Ramos (cell line): ENCODE measurements at regions not wholly inside any gene's neighbourhood (a gene's known extent, or its start where the extent isn't known, plus 50 kb on each side); places are given as distances from the start of the nearest gene placed in this dataset.
"Not testable (repeated sequence)": the region's sequence is repeated elsewhere in the genome, so short reads cannot be mapped to it uniquely, and the experiment has no call there.

Experiments
- in situ Hi-C: fragments of 300-500 bp; cut with MboI; formaldehyde crosslinking; loops from one replicate; pipeline ENCODE4 v1.14.3; 2022; ENCODE audit warnings: low sequenced_read_pairs; ENCODE audit not compliant: unreplicated experiment

DNA sequence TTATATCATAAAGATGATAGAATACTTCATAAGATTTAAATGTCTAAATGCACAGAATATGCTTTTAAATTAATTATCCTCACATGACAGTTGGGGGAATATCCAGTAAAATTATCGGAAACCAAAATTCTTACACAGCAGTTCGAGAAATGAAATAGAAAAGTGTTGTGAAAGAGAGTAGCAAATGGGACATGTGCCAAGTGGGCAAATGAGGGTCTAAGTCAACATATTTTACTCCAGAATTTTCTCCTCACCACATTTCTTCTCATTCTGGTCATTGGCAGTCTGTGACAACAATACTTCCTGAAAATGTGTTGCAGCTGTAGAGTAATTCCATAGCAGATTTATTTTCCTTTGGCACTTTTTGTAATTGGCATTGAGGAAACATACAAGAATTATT, 945.2 kb upstream of the ADAMTS5 start:
- in situ Hi-C loops = not testable (repeated sequence)

DNA sequence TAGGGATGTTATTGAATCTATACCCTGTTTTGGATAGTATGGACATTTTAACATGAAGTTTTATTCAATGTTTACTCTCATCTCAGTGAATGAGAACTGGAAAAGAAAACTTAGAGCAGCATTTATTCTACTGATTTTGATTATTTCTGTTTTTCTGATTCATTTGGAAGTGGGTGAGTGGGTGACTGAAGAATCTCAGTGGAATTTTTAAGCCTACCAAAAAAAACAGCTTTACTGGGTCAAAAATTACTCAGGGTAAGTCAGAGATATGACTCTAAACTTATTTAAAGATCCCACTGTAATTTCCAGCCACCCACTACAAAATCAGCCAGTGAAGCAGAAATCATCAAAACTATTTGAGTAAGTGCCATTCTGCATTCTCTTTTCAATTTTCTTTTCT, 942.6 kb upstream of the ADAMTS5 start:
- in situ Hi-C loops = not testable (repeated sequence)

DNA sequence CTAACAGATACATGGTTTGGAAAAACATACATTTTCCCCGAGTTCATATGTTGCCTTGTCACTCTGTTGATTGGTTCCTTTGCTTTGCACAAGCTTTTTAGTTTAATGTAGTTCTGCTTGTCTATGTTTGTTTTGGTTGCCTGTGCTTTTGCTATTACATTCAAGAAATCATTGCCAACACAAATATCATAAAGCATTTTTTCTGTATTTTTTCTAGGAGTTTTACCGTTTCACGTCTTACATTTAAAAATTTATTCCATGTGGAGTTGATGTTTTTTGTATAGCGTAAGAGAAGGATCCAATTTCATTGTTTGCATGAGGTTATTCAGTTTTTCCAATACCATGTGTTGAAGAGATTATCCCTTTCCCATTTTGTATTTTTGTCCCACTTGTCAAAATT, 941.9 kb upstream of the ADAMTS5 start:
- in situ Hi-C loops = not testable (repeated sequence)

DNA sequence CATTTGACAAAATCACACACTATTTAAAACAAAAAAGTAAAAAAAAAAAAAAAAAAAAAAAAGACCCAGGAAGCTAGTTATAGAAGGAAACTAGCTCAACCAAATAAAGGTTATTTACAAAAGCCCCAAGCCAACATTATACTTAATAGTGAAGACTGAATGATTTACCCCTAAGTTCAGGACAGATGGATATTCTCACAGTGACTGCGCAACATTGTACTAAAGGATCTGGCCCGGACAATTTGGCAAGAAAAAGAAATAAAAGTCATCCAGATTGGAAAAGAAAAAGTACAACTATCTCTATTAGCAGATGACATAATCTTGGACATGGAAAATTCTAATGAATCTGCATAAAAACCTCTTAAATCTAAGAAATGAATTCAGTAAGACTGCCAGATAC, 936.0 kb upstream of the ADAMTS5 start:
- in situ Hi-C loops = not testable (repeated sequence)

DNA sequence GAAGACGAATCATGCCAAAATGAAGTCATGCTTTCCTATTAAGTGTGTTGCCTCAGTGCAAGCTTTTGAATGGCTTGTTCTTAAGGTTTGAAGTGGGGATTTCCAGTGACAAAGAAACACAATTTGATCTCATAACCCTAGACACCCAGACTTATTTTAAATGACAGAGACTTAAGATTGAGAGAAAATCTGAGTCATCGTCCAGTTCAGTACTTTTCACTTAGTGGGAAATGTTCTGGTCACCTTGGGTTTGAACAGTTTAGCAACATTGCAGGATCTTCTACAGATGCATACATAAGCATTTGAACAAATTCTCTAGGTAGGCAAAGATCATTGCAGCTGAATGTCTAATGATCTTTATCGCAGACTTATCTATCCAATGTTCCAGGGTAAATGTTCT, 926.7 kb upstream of the ADAMTS5 start:
- in situ Hi-C loops = not testable (repeated sequence)

DNA sequence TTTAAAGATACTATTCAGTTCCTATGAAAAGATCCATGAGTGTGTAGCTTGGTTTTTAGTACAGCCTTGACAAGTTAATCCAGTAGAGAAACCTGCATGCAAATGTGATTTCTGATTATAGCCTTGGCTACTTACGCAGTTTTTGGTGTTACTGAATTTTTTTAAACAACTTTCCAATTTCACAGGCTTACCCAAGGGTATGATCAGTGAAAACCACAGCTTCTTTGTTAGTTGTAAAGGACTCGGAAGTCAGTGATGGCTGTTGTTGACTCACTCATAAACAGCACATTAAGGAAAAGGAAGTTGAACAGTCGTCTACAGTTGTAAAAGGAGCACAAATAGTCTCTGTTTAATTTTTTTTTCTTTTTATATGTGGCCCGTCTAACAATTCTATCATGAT, 924.6 kb upstream of the ADAMTS5 start:
- in situ Hi-C loops = not testable (repeated sequence)

DNA sequence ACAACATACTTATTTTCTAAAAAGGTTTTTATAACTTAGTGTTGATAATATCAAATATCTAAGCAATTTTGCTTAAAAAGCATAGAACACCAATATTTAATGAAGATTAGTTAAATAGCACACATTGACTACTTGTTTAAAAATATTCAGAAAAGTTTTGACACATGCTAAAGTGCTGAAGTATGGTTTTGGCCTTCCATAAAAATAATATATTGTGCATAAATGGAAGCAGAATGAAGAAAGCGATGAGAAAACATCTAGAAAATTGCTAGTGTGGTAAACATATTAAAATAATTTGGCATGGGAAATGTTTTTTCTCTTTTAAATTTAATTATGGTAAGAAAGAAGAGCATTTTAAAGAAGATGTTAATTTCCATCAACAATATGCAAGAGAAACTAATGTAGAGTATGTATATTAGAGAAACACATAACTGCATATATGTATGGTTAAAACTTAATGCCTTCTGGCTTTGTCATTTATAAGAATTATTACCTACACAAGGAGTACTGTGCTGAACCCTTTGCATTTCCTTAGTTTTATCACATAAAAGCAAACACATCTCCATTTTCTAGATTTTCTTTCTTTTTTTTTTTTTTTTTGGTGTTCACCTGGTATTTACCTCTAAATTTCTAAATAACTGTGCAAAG, 921.0 kb upstream of the ADAMTS5 start:
- in situ Hi-C loops = not testable (repeated sequence)

DNA sequence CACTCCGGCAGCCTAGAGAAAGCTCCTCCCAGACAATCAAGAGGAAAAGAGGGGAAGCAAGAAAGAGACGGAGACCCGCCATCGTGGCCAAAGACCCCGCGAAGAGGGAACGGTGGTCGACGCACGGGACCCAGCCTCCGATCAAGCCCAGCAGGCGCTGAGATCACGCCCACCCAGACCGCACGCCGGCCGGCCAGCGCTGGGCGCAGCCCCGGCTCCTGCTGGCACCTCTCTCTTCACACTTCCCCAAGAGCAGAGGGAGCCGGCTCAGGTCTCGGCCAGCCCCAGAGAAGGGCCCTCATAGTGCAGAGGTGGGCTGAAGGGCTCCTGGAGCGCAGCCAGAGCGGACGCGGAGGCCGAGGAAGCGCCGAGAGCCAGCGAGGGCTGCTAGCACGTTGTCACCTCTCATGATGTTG, 918.4 kb upstream of the ADAMTS5 start:
- in situ Hi-C loops = no loop called here

DNA sequence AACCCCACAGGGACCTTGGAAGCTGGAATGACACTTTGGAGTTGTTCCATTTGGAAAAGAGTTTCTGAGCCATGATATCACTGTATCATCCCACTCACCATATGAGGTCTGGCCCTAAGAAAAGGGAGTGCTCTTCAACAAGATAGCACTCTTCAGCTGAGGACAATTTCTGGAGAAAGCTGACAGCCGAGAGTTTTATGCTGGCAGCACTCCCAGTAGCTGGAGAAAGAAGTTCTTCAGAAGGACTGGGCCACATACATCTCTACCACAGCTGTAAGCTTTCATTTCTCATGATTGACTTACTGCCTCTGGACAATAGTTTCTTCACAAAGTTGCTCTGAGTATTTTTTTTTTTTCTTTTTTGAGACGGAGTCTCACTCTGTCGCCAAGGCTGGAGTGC, 914.4 kb upstream of the ADAMTS5 start:
- in situ Hi-C loops = not testable (repeated sequence)

DNA sequence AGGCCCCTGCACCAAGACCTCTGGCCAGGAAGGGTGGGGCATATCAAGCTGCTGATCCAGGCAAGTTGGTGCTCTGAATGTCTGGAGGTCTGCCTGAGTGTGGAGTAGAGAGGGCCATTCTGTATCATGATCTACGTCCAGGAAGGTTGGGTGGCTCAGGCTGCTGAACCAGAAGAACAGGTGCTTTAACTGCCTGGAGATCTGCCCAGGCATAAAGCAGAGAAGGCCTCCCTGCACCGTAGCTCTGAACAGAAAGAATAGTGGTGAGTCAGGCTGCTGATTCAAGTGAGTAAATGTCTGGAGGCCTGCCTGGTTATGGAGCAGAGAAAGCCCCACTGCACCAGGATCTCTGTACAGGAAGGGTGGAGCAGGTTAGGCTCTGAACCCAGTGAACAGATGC, 905.5 kb upstream of the ADAMTS5 start:
- in situ Hi-C loops = not testable (repeated sequence)

DNA sequence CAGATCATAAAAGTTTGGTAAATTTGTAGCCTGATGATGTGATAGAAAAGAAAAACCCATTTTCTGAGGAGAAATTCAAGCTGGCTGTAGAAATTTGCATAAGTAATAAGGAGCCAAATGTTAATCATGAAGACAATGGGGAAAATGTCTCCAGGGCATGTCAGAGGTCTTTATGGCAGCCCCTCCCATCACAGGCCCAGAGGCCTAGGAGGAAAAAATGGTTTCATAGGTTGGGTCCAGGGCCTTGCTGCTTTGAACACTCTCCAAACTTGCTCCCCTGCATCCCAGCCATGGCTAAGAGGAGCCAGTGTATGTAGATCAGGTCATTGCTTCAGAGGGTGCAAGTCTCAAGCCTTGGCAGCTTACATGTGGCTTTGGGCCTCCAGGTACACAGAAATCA, 903.9 kb upstream of the ADAMTS5 start:
- in situ Hi-C loops = not testable (repeated sequence)

DNA sequence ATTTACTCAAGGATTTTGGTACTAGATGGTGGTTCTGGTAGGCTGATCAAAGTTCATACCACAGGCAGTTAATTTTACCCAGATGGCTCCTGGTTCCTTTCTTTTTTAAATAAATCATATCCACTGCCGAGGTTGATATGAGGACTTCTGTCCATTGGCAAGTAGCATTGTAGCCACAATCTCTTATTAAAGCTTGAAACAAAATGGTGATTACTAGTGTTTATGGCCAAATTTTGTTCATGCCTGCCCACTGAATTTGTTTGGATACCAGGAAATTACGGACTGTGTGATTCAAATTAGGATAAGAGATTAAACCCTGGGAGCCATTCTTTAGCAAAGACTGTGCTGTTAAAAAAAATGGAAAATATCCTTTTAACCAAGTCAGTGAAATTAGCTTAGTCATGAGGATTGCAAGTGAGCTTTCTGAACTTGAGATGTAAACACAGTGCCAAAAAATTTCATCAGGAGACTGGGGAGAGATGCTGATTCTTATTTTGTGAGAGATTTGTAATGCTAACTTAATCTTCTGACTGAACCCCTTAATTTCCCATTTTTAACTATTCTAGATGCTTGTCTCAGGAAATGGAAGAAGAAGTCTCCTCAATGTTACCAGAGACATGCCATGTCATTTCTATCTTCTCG, 893.5 kb upstream of the ADAMTS5 start:
- in situ Hi-C loops = not testable (repeated sequence)

DNA sequence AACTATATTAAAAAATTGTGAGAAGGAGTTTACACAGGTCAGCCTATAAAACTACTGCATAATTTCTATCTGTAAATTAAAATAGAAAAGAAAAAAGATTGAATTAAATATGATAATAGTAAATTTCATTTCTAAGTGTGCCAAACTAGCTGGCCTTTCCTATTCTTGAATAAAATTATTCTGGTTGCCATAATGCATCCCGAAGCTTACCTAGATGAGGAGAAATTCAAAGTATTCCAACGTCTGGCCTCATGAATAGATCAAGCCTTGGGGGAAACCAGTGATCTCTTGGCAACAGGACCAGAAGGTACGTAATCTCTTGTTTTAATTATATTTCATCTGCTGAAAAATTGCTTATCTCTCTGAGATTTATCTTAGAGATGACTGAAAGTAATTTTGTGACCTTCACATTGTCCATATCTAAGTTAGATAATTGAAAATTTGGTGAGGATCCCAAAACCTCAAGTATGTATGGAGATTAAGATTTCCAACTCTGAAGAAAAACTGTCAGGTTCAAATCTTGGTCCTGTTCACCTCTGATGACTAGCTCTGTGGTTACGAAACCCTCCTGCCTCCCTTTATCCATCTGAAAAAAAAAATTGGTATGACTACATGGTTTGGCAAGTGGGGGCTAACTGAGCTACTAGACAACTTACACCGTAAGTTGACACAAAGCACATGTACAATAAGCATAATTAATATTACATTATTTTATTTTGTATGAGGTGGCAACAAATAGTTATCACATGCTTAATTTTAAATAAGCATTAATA, 891.4 kb upstream of the ADAMTS5 start:
- in situ Hi-C loops = not testable (repeated sequence)

DNA sequence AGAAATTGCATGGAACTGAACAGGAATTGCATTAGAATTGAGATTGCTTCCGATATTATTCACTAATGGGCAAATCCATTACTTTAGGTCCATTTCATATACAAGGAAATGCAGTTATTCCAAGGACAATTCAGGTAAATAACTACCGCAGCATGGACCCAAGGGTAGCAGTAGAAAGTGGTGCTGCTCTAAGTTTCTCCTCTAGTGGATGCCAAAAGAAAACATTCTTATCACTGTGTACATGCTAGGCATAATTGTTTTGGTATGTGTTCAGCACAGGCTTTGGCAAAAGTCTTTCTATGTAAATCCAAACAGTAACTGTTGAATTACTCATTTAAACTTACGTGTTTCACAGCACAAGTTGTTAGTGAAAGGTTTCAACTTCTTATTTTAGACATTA, 890.1 kb upstream of the ADAMTS5 start:
- in situ Hi-C loops = not testable (repeated sequence)

DNA sequence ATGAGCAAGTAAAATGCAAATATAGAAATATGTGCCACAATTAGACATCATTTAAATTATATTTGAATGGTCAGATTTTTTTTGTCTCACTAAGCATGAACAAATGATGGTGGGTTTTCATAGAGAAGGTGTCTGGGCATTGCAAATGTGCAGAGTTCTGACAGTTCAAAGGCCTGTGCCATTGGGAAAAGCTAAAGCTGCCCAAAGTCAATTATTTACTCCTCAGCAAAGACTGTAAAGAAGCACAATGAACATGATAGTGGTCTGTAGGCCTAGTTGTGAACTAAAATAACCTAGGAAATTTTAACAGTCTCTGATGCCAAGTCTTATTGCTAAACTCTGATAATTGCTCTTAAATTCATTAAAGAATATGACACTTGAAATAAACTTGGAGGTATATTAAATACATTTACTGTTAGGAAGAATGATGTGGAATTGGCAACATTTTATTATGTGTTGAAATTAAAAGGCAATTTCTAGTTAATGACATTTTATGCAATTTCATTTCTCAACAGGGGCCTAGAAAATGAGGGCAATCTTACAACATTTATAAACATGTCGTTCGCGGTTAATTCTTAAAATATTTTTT, 874.3 kb upstream of the ADAMTS5 start:
- in situ Hi-C loops = no loop called here

DNA sequence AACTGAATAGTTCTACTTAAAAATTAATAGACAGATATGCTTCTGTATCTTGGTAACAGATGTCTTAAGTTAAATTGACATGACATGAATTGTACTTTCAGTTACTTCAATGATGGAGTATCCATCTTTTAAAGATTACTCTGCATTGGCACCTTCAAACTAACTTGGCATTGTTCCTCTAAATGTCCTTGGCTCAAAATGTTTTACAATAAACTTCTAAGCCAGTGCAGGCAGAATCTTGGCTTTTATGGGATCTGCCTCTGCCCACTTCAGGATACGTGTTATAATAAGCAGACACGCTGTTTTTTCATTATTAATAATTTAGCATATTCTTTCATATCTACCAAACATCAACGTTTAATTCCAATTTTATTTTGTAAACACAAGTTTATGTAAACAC, 873.4 kb upstream of the ADAMTS5 start:
- in situ Hi-C loops = no loop called here

DNA sequence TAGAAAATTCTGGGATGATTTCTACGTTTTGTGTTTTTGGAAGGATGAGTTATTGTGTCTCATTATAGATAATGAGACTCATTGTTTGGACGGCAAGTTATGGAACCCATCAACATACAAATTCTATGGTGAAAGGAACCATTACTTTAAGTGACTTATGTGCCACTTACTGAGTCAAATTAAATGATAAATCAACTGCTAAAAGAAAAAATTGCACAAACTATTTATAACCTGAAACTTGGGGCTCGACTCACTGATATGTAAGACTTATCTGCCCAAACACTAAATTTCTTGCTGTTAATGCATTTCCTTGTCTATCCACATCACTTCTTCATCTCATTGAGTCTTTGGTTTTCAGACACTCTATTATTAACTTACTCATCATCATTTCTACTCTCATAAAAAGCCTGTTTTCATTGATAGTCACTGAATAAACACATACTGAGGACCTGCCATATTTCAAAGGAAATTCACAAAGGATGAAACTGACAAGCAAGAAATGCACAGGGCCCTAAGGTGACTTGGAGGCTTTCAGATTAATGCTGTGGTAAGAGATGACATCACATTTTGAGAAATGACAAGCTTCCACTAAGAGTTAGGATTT, 872.7 kb upstream of the ADAMTS5 start:
- in situ Hi-C loops = no loop called here

DNA sequence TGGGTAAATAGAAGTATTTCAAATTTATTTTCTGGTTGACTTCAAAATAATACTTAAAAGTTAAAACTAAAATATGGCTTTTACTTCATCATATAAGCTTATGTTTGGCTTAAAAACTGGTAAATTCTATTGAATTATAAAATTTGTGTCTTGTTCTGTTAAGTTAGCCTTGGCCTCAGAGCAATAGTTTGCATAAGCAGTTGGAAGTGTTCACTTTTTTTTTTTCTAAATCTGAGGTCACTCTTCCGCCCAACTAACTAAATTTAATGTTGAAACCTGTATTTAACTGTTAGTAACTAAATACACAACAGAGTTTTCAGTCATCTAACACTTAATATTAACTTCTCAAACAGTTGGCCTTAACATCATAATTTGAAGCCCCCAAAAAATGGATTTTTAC, 871.7 kb upstream of the ADAMTS5 start:
- in situ Hi-C loops = no loop called here

DNA sequence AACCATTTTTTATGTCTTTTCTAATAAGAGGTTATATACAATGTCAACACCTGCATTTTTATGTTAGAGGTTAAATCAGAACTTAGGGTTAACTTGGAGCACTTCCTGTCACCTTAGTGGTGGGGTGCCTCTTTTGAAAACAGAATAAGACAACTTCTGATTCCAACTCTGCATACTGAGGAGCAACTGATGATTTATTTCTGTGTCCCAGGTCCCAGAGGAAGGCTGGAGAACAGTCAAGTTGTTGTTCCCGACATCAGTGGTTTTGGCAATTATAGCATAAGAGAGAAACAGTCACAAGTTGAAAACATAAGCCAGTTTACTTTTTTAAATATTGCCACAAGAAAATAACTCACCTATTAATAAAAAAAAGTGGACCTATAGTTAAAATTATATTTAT, 871.0 kb upstream of the ADAMTS5 start:
- in situ Hi-C loops = no loop called here

DNA sequence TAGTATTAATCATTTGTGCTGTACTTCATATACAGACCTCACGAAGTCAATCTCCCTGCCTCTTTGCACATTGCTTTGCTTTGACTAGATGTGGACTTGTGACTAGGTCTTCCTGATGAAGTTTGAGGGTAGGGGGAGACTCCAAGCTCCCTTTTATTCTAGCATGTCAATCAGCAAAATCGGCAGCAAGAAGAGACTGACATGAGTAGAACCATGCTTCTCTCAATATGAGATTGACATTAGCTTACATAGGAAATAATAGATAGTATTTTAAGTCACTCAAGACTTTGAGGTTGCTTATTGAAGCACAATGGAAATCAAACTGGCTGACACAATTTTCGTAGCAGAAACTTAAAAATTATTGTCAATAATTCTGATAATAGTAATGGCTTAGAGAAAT, 866.4 kb upstream of the ADAMTS5 start:
- in situ Hi-C loops = no loop called here
